ENCODE measurements at regions not wholly inside any gene's neighbourhood (a gene's known extent, or its start where the extent isn't known, plus 50 kb on each side); places are given as distances from the start of the nearest gene placed in this dataset.

DNA sequence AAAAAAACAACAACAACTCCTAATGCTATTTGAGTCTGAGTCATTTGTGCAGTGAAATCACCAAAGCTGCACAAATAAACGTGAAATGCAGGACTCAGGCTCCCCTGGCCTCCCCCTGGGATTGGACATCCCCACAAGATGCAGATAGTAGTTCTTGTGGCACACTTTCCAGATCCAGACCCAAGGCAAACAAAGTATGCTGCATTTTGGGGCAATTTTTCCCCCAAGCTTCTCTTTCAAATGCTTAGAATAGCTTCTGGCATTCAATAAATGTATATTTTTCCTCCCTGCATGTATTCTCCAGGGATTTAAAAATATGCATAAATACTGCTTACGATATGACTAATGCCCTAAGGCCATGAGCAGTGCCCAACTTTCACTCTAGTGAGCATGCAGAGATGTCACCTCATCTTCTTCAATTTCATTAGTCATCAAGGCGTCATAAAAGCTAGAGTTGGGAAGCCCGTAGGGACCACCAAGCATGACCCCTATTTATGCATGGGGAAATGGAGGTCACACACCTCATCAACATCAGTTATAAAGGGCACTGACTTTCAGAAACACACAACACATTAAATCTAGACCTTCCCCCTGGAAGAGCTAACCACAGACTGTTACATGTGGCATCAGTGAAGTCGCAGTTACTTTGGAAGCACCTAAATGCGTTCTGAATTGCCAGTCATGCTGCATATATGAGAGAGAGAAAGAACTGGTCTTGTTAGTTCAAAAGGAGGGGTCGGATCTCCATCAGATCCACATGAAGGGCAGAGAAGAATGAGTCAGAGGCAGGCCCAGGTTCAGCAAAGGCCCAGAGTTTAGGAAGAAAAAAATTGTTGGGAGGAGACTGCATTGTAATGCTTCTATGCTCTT lies 374.1 kb downstream of the LPIN1 start:
- no peaks in the 10 kb centered on the region for H3K27me3 Mint-ChIP-seq

DNA sequence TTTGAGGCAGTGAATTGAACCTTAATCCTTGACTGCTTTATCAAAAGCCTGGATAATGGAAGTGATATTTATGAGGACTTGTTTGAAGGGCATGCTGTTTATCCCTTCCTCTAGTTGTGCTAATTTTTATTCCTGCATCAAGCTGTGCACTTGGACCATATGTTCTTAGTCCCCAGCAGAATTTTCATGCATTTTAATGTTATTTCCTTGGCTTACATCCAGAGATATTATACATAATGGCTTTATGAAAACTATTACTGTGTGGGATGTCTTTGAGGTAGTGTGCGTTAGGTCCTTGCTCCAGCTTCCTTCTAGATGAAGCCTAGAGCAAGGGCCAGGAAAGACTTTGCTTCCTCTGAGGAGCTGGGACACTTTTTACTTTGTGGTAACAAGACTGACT lies 378.4 kb downstream of the LPIN1 start:
- Histone ChIP-seq H3K27me3 (ENCODE audit: insufficient read depth, low read length) (no peaks in the 10 kb centered on the region), H3K27ac (ENCODE audit: low read depth, low read length) (no peak overlapping the region), H3K4me3 (ENCODE audit: low read length in 2 of 2) (no peak overlapping the region), H3K36me3 (ENCODE audit: insufficient read depth, low read length) (no peaks in the 10 kb centered on the region), H3K9me3 (ENCODE audit: control insufficient read depth in 1 of 2, low read length in 2 of 2) (no peaks in the 10 kb centered on the region), H3K4me1 (ENCODE audit: insufficient read depth, low read length) (peaks cover 29% of the 10 kb centered on the region)
- POLR2A ChIA-PET (ENCODE audit: partially characterized antibody): no interaction called here
- H3K4me3 Mint-ChIP-seq: no peak overlapping the region
- H3K27me3 Mint-ChIP-seq: no peaks in the 10 kb centered on the region
- peak overlapping the region in 1 of 7 donors; percentile 73 for H3K27ac Mint-ChIP-seq
- intact Hi-C loops (cut with micrococcal nuclease): no loop called here
- no peak for DNase-seq
- CTCF ChIA-PET (ENCODE audit: partially characterized antibody): no interaction called here
- peaks cover 0 to 15% (median 10%) of the 10 kb centered on the region in 4 donors for H3K4me1 Mint-ChIP-seq
- no peaks in the 10 kb centered on the region for H3K36me3 Mint-ChIP-seq
- H3K9me3 Mint-ChIP-seq: no peaks in the 10 kb centered on the region

More for the DNA sequence above, 374.1 kb downstream of the LPIN1 start:
- no peak overlapping the region for H3K27ac ChIP-seq (ENCODE audit: low read depth, low read length)
- Mint-ChIP-seq H3K36me3 (no peaks in the 10 kb centered on the region), H3K4me1 (no peaks in the 10 kb centered on the region), H3K27ac (no peak overlapping the region), H3K4me3 (no peak overlapping the region), H3K9me3 (no peaks in the 10 kb centered on the region)
- H3K4me1 ChIP-seq (ENCODE audit: insufficient read depth, low read length): no peaks in the 10 kb centered on the region
- H3K36me3 ChIP-seq (ENCODE audit: insufficient read depth, low read length): no peaks in the 10 kb centered on the region
- no peaks in the 10 kb centered on the region for H3K9me3 ChIP-seq (ENCODE audit: control insufficient read depth in 1 of 2, low read length in 2 of 2)
- ChIA-PET CTCF (ENCODE audit: partially characterized antibody) (no interaction called here), POLR2A (ENCODE audit: partially characterized antibody) (interaction anchor here (0.6 kb wide), 1 partner anchor 597 kb away, joined by 3 read pairs; no protein-coding TSS in a partner anchor)
- DNase-seq: no peak
- intact Hi-C loops (cut with micrococcal nuclease): no loop called here
- H3K4me3 ChIP-seq (ENCODE audit: low read length in 2 of 2): no peak overlapping the region
- H3K27me3 ChIP-seq (ENCODE audit: insufficient read depth, low read length): no peaks in the 10 kb centered on the region

DNA sequence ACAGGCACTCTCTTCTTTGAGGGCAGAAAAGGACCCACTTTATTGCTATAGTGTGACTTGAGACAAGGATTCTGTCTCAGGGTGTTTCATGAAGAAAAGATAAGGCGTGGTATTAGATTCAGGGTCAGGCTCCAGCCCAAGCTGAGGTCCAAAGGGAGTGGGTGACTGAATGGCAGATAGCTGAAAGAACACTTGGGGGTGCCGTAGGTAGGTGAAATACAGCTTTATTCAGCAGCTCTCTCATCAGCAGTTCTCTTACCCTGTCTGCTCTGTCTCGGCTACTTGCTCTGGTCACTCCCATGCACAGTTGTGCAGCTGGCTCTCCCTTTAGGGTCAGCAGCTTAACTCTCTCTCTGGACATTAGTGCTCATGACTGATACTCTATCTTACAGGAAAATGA lies 379.9 kb downstream of the LPIN1 start:
- Mint-ChIP-seq H3K9me3 (no peaks in the 10 kb centered on the region), H3K27ac (peak overlapping the region in 3 of 7 donors; percentile 71 to 80 (median 78)), H3K36me3 (no peaks in the 10 kb centered on the region), H3K4me1 (peaks cover 0 to 15% (median 10%) of the 10 kb centered on the region in 4 donors), H3K4me3 (no peak overlapping the region), H3K27me3 (no peaks in the 10 kb centered on the region)
- H3K36me3 ChIP-seq (ENCODE audit: insufficient read depth, low read length): no peaks in the 10 kb centered on the region
- H3K9me3 ChIP-seq (ENCODE audit: control insufficient read depth in 1 of 2, low read length in 2 of 2): no peaks in the 10 kb centered on the region
- CTCF ChIA-PET (ENCODE audit: partially characterized antibody): interaction anchor here (0.8 to 2.3 kb wide), 3 partner anchors 297 to 881 kb away, joined by 3 to 9 read pairs (median 4); partner anchors contain the start of gene TRIB2
- H3K4me1 ChIP-seq (ENCODE audit: insufficient read depth, low read length): peaks cover 34% of the 10 kb centered on the region
- DNase-seq: no peak
- intact Hi-C loops (cut with micrococcal nuclease): loop anchor here (2.0 kb wide), 1 partner anchor 590 kb away; the partner anchor contains the start of gene TRIB2
- no peak overlapping the region for H3K27ac ChIP-seq (ENCODE audit: low read depth, low read length)
- H3K4me3 ChIP-seq (ENCODE audit: low read length in 2 of 2): no peak overlapping the region
- no peaks in the 10 kb centered on the region for H3K27me3 ChIP-seq (ENCODE audit: insufficient read depth, low read length)
- POLR2A ChIA-PET (ENCODE audit: partially characterized antibody): interaction anchor here (1.2 kb wide), 1 partner anchor 9 kb away, joined by 4 read pairs; no protein-coding TSS in a partner anchor

DNA sequence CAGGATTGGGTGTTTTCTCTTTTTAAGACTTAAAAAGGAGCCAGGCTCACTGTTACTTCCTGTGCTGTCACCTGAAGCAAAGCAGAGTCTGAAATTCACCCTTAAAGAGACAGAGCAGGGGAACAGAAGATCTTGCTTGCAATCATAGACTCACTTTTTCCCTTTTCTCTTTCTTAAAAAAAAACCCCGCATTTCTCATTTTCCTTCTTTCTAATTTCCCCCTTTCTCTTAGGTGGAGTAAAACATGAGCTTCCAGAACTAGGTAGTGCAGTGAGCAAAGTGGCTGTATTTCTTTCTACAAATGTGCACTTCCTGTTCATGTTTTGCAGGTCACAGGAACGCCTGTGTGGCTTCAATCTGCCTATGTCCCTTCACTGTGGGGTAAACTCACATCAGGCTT lies 381.2 kb downstream of the LPIN1 start:
- Histone ChIP-seq H3K27ac (ENCODE audit: low read depth, low read length) (peak overlapping the region; percentile 50), H3K9me3 (ENCODE audit: control insufficient read depth in 1 of 2, low read length in 2 of 2) (no peaks in the 10 kb centered on the region), H3K4me3 (ENCODE audit: low read length in 2 of 2) (peak overlapping the region; percentile 0 to 10), H3K36me3 (ENCODE audit: insufficient read depth, low read length) (no peaks in the 10 kb centered on the region), H3K4me1 (ENCODE audit: insufficient read depth, low read length) (peaks cover 45% of the 10 kb centered on the region), H3K27me3 (ENCODE audit: insufficient read depth, low read length) (no peaks in the 10 kb centered on the region)
- H3K36me3 Mint-ChIP-seq: no peaks in the 10 kb centered on the region
- DNase-seq: peak in 4 of 5 donors; percentile 32 to 43 (median 38)
- peak overlapping the region in 4 of 8 donors; percentile 62 to 88 (median 81) for H3K4me3 Mint-ChIP-seq
- no peaks in the 10 kb centered on the region for H3K9me3 Mint-ChIP-seq
- ChIA-PET CTCF (ENCODE audit: partially characterized antibody) (interaction anchor here (0.8 to 2.3 kb wide), 2 partner anchors 84 to 589 kb away, joined by 3 to 9 read pairs; partner anchors contain the start of gene TRIB2), POLR2A (ENCODE audit: partially characterized antibody) (interaction anchor here (0.6 to 1.9 kb wide), 5 partner anchors 13 to 689 kb away, joined by 3 to 11 read pairs (median 3); partner anchors contain the start of gene TRIB2)
- intact Hi-C loops (cut with micrococcal nuclease): loop anchor here (1.0 to 2.0 kb wide), 2 partner anchors 17 to 589 kb away; partner anchors contain the start of gene TRIB2
- peak overlapping the region; percentile 68 to 92 (median 76) for H3K27ac Mint-ChIP-seq
- H3K27me3 Mint-ChIP-seq: no peaks in the 10 kb centered on the region
- peaks cover 0 to 15% (median 10%) of the 10 kb centered on the region in 4 donors for H3K4me1 Mint-ChIP-seq

DNA sequence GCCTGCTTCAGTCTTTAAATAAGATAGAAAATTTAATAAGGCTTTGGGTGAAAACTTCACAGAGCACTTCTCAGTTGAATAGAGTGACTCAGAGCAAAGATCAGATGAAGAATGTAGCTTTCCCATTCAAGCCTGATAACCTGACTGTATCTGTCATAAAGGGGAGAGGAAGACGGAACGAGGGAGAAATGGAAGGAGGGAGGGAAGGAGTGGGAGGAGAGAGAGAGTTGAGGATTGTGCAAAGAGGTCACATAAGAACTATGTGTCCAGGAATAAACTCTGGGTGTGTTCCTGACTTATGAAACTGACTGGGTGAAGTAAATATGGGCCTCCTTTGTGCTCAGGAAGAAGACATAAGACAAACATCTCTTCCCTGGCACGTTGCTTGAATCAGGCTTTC lies 385.5 kb downstream of the LPIN1 start:
- Histone ChIP-seq H3K27me3 (ENCODE audit: insufficient read depth, low read length) (no peaks in the 10 kb centered on the region), H3K27ac (ENCODE audit: low read depth, low read length) (no peak overlapping the region), H3K4me1 (ENCODE audit: insufficient read depth, low read length) (peaks cover 38% of the 10 kb centered on the region), H3K4me3 (ENCODE audit: low read length in 2 of 2) (no peak overlapping the region), H3K36me3 (ENCODE audit: insufficient read depth, low read length) (no peaks in the 10 kb centered on the region), H3K9me3 (ENCODE audit: control insufficient read depth in 1 of 2, low read length in 2 of 2) (no peaks in the 10 kb centered on the region)
- no peak for DNase-seq
- intact Hi-C loops (cut with micrococcal nuclease): no loop called here
- no peaks in the 10 kb centered on the region for H3K27me3 Mint-ChIP-seq
- no peaks in the 10 kb centered on the region for H3K36me3 Mint-ChIP-seq
- no peak overlapping the region for H3K27ac Mint-ChIP-seq
- no peak overlapping the region for H3K4me3 Mint-ChIP-seq
- H3K9me3 Mint-ChIP-seq: peaks cover 0 to 2% (median 0%) of the 10 kb centered on the region in 8 donors
- ChIA-PET CTCF (ENCODE audit: partially characterized antibody) (interaction anchor here (0.9 to 1.4 kb wide), 2 partner anchors 21 to 584 kb away, joined by 3 to 6 read pairs; partner anchors contain the start of gene TRIB2), POLR2A (ENCODE audit: partially characterized antibody) (no interaction called here)
- peaks cover 0 to 5% (median 2%) of the 10 kb centered on the region in 4 donors for H3K4me1 Mint-ChIP-seq

DNA sequence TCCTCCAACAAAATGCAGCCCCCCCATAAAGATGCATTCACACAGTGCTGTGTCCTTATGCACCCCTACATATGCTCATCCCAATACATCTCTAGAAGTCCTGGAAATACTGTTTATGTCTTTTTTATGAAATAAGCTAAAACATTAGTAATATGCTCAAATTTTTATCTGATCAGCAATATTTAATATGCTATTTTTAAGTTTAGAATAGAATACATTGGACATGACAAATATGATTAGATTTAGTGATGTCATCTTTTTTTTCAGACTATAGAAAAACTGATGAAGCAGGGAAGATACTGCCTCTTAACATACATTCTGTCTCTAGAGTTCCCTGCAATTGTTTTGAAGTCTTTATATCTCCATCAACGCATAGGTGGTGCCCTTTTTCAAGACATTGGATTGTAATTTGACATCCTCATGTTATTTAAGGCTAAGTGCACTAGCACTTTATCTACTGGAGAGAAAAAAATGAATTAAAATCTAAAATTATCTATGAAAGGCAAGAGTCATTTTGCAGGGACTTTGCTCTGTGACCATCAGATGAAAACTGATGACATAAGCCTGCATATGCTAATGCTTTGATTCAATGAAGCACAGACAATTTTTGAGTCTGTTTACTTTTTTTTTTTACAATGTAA lies 395.3 kb downstream of the LPIN1 start:
- CTCF ChIA-PET (ENCODE audit: partially characterized antibody): interaction anchor here (1.7 kb wide), 1 partner anchor 865 kb away, joined by 3 read pairs; no protein-coding TSS in a partner anchor
- H3K27ac ChIP-seq (ENCODE audit: low read depth, low read length): no peak overlapping the region

DNA sequence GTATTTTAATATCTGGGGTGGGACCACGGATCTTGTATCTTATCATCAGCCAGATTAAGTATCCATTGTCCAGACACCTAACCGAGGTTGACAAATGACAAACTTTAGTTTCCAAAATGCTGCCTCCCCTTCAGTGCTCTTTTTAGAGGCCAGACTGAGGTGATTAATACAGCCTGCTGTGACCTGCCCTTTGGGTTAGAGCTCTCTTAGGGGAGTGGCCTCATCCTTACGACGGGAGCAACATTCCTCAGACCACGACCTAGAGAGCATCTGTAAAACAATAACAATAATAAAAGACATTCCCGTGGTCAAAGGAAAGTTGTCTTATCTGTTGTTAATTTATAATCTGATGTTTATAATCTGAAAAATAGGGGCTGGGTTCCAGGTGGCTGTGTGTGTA lies 405.3 kb downstream of the LPIN1 start:
- intact Hi-C loops (cut with micrococcal nuclease): no loop called here
- Histone ChIP-seq H3K36me3 (ENCODE audit: insufficient read depth, low read length) (no peaks in the 10 kb centered on the region), H3K27me3 (ENCODE audit: insufficient read depth, low read length) (no peaks in the 10 kb centered on the region), H3K9me3 (ENCODE audit: control insufficient read depth in 1 of 2, low read length in 2 of 2) (no peaks in the 10 kb centered on the region), H3K4me3 (ENCODE audit: low read length in 2 of 2) (no peak overlapping the region), H3K27ac (ENCODE audit: low read depth, low read length) (no peak overlapping the region), H3K4me1 (ENCODE audit: insufficient read depth, low read length) (no peaks in the 10 kb centered on the region)
- Mint-ChIP-seq H3K36me3 (no peaks in the 10 kb centered on the region), H3K4me3 (no peak overlapping the region), H3K4me1 (peaks cover 0 to 6% (median 0%) of the 10 kb centered on the region in 4 donors), H3K9me3 (no peaks in the 10 kb centered on the region), H3K27ac (no peak overlapping the region), H3K27me3 (peaks cover 0 to 2% of the 10 kb centered on the region in 2 donors)
- ChIA-PET CTCF (ENCODE audit: partially characterized antibody) (no interaction called here), POLR2A (ENCODE audit: partially characterized antibody) (no interaction called here)
- no peak for DNase-seq

More for the DNA sequence above, 395.3 kb downstream of the LPIN1 start:
- Mint-ChIP-seq H3K27ac (no peak overlapping the region), H3K9me3 (peaks cover 0 to 7% (median 0%) of the 10 kb centered on the region in 8 donors), H3K4me3 (no peak overlapping the region), H3K27me3 (peaks cover 0 to 3% of the 10 kb centered on the region in 2 donors), H3K4me1 (peaks cover 0 to 8% (median 2%) of the 10 kb centered on the region in 4 donors), H3K36me3 (no peaks in the 10 kb centered on the region)
- intact Hi-C loops (cut with micrococcal nuclease): no loop called here
- no peak for DNase-seq
- H3K4me3 ChIP-seq (ENCODE audit: low read length in 2 of 2): no peak overlapping the region
- H3K27me3 ChIP-seq (ENCODE audit: insufficient read depth, low read length): no peaks in the 10 kb centered on the region
- no peaks in the 10 kb centered on the region for H3K9me3 ChIP-seq (ENCODE audit: control insufficient read depth in 1 of 2, low read length in 2 of 2)
- H3K36me3 ChIP-seq (ENCODE audit: insufficient read depth, low read length): no peaks in the 10 kb centered on the region
- POLR2A ChIA-PET (ENCODE audit: partially characterized antibody): interaction anchor here (1.2 kb wide), 1 partner anchor 35 kb away, joined by 4 read pairs; no protein-coding TSS in a partner anchor
- no peaks in the 10 kb centered on the region for H3K4me1 ChIP-seq (ENCODE audit: insufficient read depth, low read length)

All from CD4-positive, alpha-beta memory T cell (primary cell).